GM18498 (cell line): ENCODE measurements at regions not wholly inside any gene's neighbourhood (a gene's known extent, or its start where the extent isn't known, plus 50 kb on each side); places are given as distances from the start of the nearest gene placed in this dataset.
"Not testable (repeated sequence)": the region's sequence is repeated elsewhere in the genome, so short reads cannot be mapped to it uniquely, and the experiment has no call there.

Experiments used
- ATAC-seq: cut with Tn5 transposase; IDR thresholded peaks from one replicate; pipeline ENCODE4 v1.9.1; 2021; ENCODE audit warnings: mild to moderate bottlenecking, moderate library complexity; ENCODE audit not compliant: unreplicated experiment

DNA sequence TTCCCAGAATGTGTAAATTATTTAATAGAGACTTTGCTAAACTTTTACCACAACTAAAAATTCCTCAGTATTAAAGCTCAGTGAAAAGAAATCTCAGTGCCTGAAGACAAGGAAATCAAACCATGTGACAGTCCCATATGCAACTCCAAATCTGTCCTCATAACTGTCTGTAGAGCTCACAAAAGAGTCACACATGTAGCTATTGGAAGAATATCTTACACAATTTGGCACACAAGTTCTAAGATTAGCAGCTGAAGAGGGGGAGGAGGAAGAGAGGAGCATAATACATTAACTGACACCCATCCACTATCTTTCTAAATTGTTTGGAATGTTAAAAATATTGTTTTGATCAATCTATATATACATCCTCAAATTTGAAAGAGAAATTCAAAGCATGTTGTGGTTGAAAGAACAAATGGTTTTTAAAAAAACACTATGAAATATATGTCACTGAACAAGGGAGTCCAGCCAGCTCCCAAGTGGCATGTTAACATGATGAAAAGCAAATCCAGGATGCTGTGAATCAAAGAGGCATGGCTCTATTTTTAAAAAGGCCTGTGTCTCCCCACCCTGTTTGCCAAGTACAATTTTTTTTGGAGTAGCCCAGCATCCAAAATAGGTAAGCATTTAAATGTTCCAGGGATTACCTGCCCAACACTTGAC lies 126.3 kb upstream of the NANOGP8 start:
- no peak for ATAC-seq

DNA sequence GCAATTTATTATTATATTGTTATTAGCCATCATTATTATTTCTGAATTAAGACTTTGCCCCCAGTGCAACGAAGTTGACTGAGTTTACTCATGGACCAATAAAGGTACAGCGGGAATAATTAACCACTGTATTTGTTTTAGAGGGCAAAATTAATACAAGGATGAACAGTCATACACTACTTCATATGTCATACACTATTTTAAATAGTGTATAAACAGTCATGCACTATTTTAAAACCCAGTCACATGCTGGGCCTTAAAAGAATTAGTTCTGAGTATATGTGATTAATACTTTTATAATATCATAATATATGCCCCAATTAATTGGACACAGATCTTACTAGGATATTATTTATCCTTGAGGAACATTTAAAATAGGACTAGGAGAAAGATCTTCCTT lies 125.3 kb upstream of the NANOGP8 start:
- ATAC-seq = no peak

DNA sequence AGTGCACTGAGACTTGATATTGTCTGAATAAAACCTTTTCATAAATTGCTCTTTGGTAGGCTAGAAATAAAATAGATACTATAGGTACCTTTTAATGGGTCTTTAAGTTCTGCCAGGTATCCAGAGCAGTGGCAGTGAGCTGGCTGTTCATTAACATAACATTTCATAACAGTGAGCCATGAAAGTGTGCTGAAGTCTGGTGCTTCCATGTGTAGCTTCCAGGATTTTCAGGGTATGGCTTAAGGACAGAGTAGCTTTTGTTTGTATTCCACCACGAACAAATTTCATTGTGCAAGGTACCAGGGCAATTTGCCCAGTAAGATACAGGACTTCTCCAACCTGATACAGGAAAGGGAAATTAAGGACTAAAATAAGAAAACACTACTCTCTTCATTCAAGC lies 124.7 kb upstream of the NANOGP8 start:
- no peak for ATAC-seq

DNA sequence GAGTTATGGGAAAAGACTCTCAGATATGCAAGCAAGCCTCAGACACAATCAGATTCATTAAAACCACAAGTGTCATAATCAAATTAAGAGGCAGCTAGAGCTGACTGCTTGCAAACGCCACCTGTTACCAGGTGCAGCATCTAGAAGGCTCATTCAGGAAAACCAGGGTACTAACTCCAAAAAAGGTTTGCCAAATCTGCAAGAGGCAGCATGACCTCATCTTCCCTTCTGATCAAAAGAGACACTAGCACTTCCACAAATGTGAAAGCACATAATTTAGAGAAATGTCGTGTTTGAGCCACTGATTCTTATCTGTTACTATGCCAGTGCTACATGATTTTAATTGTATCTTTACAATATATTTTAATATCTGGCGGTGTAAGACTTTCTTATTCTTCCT lies 123.3 kb upstream of the NANOGP8 start:
- ATAC-seq = no peak

DNA sequence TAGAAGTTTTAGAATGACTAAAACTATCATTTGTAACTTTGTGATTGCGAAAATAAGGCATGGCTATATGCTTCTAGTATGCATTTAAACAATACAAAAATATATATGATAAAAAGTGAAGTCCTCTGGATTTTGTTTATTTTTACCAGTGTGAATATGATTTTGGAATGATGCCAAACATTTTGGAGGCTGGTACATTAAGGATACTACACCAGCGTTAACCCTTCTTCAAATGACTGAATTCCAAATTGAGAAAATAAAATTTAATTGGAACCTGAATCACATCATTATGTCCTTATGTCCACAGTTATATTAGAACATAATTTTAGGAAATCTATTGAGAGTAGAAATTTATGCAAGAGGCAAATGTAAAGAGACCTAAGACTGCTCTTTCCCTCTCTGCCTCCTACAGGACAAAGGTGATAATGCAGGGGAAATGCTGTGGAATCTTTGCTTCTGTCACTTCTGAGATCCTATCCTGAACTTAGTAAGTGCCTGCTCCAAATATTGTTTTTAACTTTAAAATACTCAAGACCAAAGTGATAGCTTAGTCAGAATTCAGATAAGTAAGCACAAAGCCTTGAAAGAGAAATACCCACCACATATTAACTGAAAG lies 121.1 kb upstream of the NANOGP8 start:
- ATAC-seq = no peak

DNA sequence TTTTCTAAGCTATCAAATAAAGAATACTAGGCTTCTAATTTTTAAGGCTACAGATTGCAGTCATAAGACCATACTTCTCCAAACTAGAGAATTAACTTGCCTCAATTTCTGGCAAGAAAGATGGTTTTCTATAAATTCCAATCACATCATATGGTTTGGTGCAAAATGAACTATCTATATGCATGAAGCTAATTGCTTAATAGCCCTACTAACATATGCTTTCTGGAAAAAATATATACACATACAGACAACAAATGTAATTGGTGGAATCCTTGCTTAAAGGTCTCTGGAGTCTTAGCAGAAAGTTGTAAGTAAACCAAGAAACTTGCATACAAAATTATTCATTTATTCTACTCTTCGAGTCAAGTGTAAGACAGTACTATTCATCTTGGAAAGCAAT lies 113.1 kb upstream of the NANOGP8 start:
- ATAC-seq = no peak

DNA sequence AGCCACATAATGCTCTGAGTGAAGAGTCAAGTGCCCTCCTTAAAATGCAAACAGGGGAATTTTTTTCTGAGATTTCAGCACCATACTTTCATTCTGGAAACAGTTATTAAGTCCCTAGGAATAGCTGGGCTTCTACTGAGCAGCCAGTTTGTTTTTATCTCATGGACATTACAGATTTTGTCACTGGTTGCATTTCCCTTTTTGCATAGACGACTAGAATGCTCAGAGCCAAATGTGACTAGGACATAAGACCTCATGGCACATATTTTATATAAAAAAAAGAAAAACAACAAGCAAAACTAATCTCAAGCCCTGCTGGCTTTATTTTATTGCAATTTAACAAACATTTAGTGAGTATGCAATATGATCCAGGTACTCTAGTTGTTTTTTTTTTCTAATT lies 112.7 kb upstream of the NANOGP8 start:
- no peak for ATAC-seq

DNA sequence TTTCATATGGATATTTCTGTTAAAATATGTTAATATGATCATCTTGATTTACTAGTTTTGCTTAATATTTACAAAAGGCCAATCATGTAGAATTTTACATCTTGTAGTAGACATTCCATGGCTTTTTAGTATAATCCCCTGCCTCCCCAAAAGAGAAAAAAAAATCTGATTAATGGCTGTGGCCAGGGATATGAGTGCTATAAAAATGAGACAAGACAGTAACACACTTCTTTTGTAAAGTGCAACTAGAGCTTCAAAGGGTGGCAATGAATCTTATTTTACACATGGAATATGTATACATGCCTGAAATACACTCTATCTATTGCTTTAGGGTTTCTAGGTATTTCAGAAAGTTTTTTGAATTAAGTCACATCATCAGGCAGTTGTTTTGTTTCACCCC lies 112.2 kb upstream of the NANOGP8 start:
- no peak for ATAC-seq

DNA sequence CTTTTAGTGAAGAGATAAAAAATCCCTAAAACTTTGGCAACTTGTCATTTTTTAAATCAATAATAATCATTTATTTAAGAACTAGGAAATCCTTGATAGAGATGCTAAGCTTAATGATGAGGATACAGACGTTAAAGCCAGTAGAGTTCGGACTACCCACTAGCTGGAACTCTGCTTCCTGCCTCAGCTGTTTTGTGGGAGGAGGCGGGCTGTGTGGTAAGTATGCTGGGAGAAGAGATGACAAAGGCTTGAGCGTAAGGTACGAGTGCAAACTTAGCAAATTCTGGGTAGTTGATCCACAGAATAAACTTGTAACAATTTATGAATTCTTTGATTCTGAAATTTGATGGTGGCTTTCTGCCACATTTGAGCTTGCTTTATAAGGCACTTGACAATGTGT lies 111.2 kb upstream of the NANOGP8 start:
- no peak for ATAC-seq

DNA sequence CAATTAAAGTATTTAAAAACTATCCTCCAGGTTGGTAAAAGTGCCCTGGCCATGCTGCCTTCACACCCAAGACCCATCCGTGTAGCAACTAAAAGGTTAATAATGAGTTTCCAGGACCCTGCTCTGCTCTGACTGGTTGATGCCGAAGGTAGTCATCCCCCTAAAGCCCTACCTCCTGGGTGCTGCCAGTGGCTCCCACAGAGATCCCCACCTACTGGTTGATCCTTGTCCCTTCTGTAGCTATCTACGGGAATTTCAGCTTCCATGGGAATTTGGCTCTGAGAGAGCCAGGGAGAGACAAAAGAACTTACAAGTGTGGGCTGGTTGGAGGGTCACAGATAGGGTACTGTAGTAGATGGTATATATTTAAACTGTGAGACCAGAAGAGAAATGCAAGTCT lies 110.6 kb upstream of the NANOGP8 start:
- no peak for ATAC-seq

DNA sequence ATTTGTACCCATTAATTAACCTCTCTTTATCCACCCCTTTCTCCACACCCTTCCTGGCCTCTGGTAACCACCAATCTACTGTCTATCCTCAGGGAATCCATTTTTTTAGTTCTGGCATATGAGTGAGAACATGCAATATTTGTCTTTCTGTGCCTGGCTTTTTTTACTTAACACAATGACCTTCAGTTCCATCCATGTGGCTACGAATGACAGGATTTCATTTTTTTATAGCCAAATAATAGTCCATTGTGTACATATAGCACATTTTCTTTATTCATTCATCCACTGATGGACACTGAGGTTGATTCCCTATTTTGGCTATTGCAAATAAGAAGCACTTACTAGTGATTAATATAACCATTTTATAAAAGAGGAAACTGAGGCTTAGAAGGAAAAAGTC lies 109.9 kb upstream of the NANOGP8 start:
- no peak for ATAC-seq

DNA sequence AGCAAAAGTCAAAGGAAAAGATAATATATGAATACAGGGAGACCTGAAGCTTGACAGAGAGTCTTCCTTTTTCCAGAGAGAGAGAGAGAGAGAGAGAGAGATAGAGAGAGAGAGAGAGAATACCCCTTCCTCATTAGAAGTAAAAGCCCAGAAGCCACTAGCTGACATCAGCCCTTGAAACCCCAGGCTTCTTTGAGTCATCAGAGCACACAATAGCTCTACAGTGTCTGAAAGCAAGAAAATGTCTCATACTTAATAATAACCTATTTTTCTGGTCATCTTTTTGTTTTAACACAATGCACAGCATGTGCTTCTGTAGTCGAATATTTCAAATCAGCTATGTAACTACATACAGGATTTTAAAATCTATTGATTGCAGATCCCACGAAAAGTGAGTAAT lies 109.2 kb upstream of the NANOGP8 start:
- ATAC-seq = no peak

DNA sequence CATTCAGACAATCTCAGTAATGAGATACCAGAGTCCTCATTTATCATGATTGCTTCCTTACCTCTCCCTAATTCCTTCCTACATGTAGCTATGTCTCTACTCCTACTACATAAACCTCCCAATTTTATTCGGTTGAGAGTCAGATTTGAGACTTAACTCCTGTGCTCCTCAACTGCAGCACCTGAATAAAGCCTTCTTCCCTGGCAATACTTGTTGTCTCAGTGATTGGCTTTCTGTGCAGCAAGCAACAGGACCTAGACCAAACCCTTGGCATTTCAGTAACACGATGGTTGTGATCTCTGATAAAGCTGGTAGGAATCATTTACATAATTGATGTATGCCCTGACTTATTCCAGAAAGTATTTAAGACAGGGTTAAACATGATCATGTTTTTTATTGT lies 106.7 kb upstream of the NANOGP8 start:
- ATAC-seq = no peak

DNA sequence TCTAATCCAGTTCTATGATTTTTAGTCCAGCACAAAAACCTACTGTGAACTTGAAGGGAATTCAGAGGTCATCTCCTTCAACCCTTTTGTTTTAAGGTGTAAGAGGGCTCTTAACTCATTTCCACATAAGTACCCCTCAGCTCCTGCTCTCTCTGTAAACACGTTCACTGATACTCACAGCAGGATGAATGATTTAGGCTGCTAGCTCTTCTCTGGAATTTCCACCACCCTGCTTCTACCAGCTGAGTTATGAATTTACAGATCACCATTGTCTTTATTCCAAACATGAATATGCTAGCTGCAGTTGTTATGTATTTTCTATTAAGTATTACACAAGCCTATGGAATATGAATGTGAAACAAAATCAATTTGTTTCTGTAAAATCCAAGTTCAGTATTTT lies 101.3 kb upstream of the NANOGP8 start:
- no peak for ATAC-seq

DNA sequence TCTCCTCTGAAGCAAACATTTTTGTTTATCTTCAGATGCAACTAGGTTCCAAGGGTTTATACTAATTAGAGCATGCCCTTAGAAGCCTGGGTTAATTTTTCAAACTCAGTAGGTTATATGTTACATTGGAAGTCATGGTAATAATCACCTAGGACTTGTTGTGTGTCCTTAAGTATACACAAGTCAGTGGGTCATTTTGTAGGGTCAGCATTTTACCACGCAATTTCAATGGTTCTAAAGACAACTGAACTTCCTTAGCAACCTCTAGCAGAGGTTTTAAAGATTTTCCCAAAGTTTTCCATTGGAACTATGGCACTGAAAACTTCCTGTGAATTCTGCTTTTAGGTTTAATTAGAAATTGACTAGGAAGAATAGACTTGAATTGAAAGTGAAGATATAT lies 99.6 kb upstream of the NANOGP8 start:
- ATAC-seq = no peak

DNA sequence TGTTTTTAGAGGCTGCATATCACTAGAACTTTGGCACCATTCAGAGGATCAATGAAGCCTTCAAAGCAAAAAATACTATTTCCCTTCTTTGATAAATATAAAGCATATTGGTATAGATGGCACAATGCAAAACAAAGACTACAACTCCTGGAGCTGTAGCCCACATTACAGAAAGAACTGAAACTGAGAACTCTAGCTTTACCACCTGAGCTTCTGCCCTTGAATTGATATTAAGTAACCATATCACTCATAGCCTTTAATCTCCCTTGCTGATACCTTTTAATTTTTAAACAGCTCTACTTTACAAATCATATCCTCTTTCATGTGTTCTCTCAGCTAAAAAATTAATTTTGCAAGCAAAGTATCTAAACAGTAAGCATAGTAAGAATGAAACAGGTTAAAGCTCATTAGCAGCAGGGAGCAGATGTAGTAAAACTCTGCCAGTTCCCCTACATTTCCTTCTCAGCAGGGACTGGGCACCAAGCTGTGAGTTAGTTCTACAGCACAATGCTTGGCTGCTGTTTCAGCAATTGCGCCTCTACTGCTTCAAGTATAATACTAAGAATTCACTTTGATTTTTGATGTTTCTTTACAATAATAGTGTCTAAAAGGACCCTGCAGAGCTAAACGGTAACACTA lies 97.9 kb upstream of the NANOGP8 start:
- ATAC-seq = peak; percentile 90

DNA sequence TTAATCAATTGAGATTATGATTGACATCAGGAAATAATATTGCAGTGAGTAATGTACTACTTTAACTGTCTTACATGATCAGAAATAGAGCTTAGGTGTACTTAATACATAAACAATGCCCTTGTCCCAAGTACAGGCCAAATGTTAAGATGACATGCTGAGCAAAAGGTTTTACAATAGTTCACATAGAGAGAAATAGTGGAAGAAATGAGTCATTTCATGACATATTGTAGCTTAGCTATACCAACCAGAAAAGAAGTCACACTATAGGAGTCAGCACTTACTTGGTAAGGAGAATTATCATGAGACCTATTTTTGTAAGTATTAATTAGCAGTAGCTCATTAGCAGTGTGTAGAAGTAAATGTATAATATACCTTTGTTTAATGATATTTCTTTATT lies 96.4 kb upstream of the NANOGP8 start:
- ATAC-seq = peak; percentile 61

DNA sequence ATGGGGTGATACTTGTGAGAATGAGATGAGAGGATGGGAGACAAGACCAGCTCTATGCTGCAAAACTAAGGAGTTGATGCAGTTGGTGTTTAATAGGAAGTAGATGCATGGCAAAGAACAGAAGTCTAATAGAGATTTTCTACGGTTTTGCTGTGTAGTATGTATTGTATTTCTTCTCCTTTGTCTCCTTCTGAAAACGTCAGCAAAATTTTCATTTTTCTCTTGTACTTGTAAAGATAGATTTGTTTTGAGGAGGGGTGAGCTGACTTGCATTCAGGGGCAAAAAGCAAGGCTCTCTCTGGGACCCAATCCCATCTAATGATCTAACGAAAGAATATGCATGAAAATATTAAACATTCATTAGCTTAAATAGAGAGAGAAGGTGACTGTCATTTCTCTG lies 94.6 kb upstream of the NANOGP8 start:
- no peak for ATAC-seq

DNA sequence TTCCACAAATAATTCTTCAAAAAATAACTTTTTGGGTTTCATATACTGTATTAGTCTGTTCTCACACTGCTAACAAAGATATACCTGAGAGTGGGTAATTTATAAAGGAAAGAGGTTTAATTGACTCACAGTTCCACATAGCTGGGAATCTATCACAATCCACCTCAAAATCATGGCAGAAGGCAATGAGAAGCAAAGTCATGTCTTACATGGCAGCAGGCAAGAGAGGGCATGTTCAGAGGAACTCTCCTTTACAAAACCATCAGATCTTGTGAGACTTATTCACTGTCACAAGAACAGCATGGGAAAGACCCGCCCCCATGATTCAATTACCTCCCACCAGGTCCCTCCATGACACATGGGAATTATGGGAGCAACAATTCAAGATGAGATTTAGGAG lies 93.1 kb upstream of the NANOGP8 start:
- not testable (repeated sequence) for ATAC-seq

DNA sequence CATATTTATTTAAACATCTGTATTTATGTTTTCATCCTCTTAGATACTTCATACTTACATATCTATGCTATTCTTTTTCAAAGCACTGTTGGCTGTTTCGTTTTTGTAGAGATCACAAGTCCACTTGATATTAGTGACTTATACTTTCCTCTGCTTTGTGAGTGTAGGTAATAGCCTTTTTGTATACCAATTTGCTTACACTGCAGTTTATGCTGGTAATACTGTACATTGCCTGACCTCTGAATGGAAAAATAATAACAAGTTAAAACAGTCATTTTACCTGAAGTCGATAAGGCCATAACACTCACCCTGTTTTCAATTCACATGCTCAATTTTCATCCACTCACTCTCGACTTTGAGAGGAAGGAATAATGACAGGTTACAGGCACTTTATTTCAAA lies 89.9 kb upstream of the NANOGP8 start:
- no peak for ATAC-seq

DNA sequence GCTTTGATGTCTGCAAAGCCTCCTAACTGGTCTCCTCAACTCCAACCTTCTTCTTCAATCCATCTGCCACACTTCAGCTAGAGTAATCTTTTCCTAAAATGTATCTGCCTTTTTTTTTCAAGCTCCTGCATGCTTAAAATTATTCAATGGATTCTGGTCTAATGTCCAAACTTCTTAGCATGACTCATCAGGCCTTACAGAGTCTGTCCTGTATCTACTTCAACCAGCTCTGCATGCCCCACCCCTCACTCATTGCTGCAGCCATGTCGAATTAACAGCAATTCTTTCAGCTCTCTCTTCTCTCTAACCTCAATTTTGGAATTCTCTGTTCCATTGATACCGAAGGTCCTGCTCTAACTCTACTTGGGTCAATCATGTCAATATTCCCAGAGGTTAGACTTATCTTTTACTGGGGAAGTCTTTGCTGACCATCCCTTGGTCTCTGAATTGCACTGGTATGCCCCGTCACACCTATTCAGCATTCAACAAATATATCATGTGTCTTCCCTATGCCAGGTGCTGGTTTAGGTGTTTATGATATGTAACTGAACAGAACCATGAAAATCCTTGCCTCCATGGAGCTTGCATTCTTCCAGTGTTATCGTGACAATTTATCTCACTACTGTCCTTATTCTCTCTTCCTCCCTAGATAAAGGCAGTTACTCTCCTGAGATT lies 88.5 kb upstream of the NANOGP8 start:
- ATAC-seq = no peak

DNA sequence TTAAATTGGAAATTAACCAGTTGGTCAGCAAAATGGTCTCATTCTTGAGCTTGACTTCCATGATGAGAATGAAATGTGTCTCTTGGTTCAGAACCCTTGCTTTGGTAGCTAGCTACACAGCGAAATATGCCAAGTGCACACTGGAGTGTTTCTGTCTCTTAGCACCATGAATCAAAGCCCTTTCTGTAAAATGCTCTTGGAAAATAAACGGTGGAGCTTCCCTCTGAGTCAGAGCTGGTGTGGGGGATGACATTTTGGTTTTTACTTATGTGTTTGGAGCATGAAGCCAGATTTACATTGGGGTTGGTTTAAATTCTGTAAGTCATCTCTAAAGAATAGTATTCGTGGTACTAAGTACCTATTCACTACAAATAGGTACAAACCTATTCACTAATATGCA lies 85.1 kb upstream of the NANOGP8 start:
- ATAC-seq = no peak
